Immature natural killer cell (primary cell): ENCODE measurements at regions not wholly inside any gene's neighbourhood (a gene's known extent, or its start where the extent isn't known, plus 50 kb on each side); places are given as distances from the start of the nearest gene placed in this dataset.

Source experiments
- DNase-seq, 3 donors: peaks; one replicate each; pipeline ENCODE4 v3.0.0; 2022; ENCODE audit warnings: mixed read lengths in 1 of 3
- H3K27ac Mint-ChIP-seq, 6 donors: one replicate each; pipeline ENCODE4 v1.8.0; 2020; ENCODE audit warnings: mixed read lengths in 6 of 6, mild to moderate bottlenecking in 5 of 6, inconsistent platforms in 4 of 6, moderate library complexity in 3 of 6
- H3K27me3 Mint-ChIP-seq, 3 donors: one replicate each; pipeline ENCODE4 v1.8.0; 2020 to 2021; ENCODE audit warnings: low read depth in 3 of 3, mild to moderate bottlenecking in 3 of 3, mixed read lengths in 3 of 3, moderate library complexity in 3 of 3, inconsistent platforms in 1 of 3
- H3K36me3 Mint-ChIP-seq, 3 donors: one replicate each; pipeline ENCODE4 v1.8.0; 2020; ENCODE audit warnings: mixed read lengths in 3 of 3, inconsistent platforms in 2 of 3, mild to moderate bottlenecking in 2 of 3
- H3K4me1 Mint-ChIP-seq, 2 donors: one replicate each; pipeline ENCODE4 v1.8.0; 2020; ENCODE audit warnings: inconsistent platforms in 2 of 2, mild to moderate bottlenecking in 2 of 2, mixed read lengths in 2 of 2, moderate library complexity in 1 of 2
- H3K4me3 Mint-ChIP-seq, 5 donors: one replicate each; pipeline ENCODE4 v1.8.0; 2020; ENCODE audit warnings: mild to moderate bottlenecking in 5 of 5, mixed read lengths in 5 of 5, inconsistent platforms in 3 of 5, moderate library complexity in 3 of 5
- H3K9me3 Mint-ChIP-seq, 6 donors: one replicate each; pipeline ENCODE4 v1.8.0; 2020; ENCODE audit warnings: mild to moderate bottlenecking in 6 of 6, mixed read lengths in 6 of 6, inconsistent platforms in 4 of 6, moderate library complexity in 3 of 6

GRCh38 chr7:110564246-110564645, 526.7 kb upstream of the LRRN3 start:
- H3K27ac Mint-ChIP-seq = no peak overlapping the region
- no peak overlapping the region for H3K4me3 Mint-ChIP-seq
- H3K4me1 Mint-ChIP-seq = no peaks in the 10 kb centered on the region
- H3K36me3 Mint-ChIP-seq = peaks cover 0 to 4% (median 0%) of the 10 kb centered on the region in 3 donors
- DNase-seq = no peak
- no peaks in the 10 kb centered on the region for H3K27me3 Mint-ChIP-seq
- peaks cover 6 to 26% (median 17%) of the 10 kb centered on the region in 6 donors for H3K9me3 Mint-ChIP-seq

- Mint-ChIP-seq H3K36me3 (peaks cover 0 to 4% (median 0%) of the 10 kb centered on the region in 3 donors), H3K27ac (no peak overlapping the region), H3K9me3 (peaks cover 7 to 43% (median 19%) of the 10 kb centered on the region in 6 donors), H3K4me1 (no peaks in the 10 kb centered on the region), H3K4me3 (no peak overlapping the region), H3K27me3 (no peaks in the 10 kb centered on the region)
- no peak for DNase-seq
These were observed 522.5 kb upstream of the LRRN3 start for GRCh38 chr7:110568388-110568787.

- no peaks in the 10 kb centered on the region for H3K4me1 Mint-ChIP-seq
These were observed 522.0 kb upstream of the LRRN3 start for GRCh38 chr7:110568932-110569331.

GRCh38 chr7:110569486-110570205, 521.3 kb upstream of the LRRN3 start:
- H3K27me3 Mint-ChIP-seq = no peaks in the 10 kb centered on the region
- H3K27ac Mint-ChIP-seq = no peak overlapping the region
- H3K36me3 Mint-ChIP-seq = peaks cover 0 to 4% (median 0%) of the 10 kb centered on the region in 3 donors
- H3K9me3 Mint-ChIP-seq = peaks cover 6 to 40% (median 13%) of the 10 kb centered on the region in 6 donors
- no peak overlapping the region for H3K4me3 Mint-ChIP-seq
- DNase-seq = no peak
- H3K4me1 Mint-ChIP-seq = no peaks in the 10 kb centered on the region

More at GRCh38 chr7:110568932-110569331, 522.0 kb upstream of the LRRN3 start:
- Mint-ChIP-seq H3K4me3 (no peak overlapping the region), H3K9me3 (peaks cover 6 to 40% (median 17%) of the 10 kb centered on the region in 6 donors), H3K36me3 (peaks cover 0 to 4% (median 0%) of the 10 kb centered on the region in 3 donors), H3K27me3 (no peaks in the 10 kb centered on the region), H3K27ac (no peak overlapping the region)
- no peak for DNase-seq

- peaks cover 0 to 30% (median 10%) of the 10 kb centered on the region in 6 donors for H3K9me3 Mint-ChIP-seq
- H3K4me1 Mint-ChIP-seq = no peaks in the 10 kb centered on the region
- DNase-seq = no peak
- no peaks in the 10 kb centered on the region for H3K27me3 Mint-ChIP-seq
- H3K36me3 Mint-ChIP-seq = no peaks in the 10 kb centered on the region
- H3K27ac Mint-ChIP-seq = no peak overlapping the region
- no peak overlapping the region for H3K4me3 Mint-ChIP-seq
These were observed 516.9 kb upstream of the LRRN3 start for GRCh38 chr7:110573862-110574528.

- peaks cover 2 to 14% (median 10%) of the 10 kb centered on the region in 6 donors for H3K9me3 Mint-ChIP-seq
- H3K4me3 Mint-ChIP-seq = no peak overlapping the region
- no peaks in the 10 kb centered on the region for H3K36me3 Mint-ChIP-seq
- no peak for DNase-seq
- peaks cover 0 to 3% (median 0%) of the 10 kb centered on the region in 3 donors for H3K27me3 Mint-ChIP-seq
- no peaks in the 10 kb centered on the region for H3K4me1 Mint-ChIP-seq
- H3K27ac Mint-ChIP-seq = no peak overlapping the region
These were observed 503.6 kb upstream of the LRRN3 start for GRCh38 chr7:110587294-110587693.

- DNase-seq = no peak
- Mint-ChIP-seq H3K27ac (no peak overlapping the region), H3K4me3 (no peak overlapping the region), H3K4me1 (no peaks in the 10 kb centered on the region), H3K9me3 (peaks cover 2 to 18% (median 9%) of the 10 kb centered on the region in 6 donors), H3K36me3 (no peaks in the 10 kb centered on the region), H3K27me3 (peaks cover 0 to 3% (median 0%) of the 10 kb centered on the region in 3 donors)
These were observed 500.5 kb upstream of the LRRN3 start for GRCh38 chr7:110590415-110590814.

GRCh38 chr7:110591341-110591740, 499.6 kb upstream of the LRRN3 start:
- no peaks in the 10 kb centered on the region for H3K36me3 Mint-ChIP-seq
- H3K27ac Mint-ChIP-seq = no peak overlapping the region
- peaks cover 0 to 3% (median 0%) of the 10 kb centered on the region in 3 donors for H3K27me3 Mint-ChIP-seq
- no peaks in the 10 kb centered on the region for H3K4me1 Mint-ChIP-seq
- DNase-seq = no peak
- H3K9me3 Mint-ChIP-seq = peaks cover 5 to 24% (median 11%) of the 10 kb centered on the region in 6 donors
- H3K4me3 Mint-ChIP-seq = no peak overlapping the region

GRCh38 chr7:110592557-110592956, 498.4 kb upstream of the LRRN3 start:
- peaks cover 0 to 3% (median 0%) of the 10 kb centered on the region in 3 donors for H3K27me3 Mint-ChIP-seq
- H3K4me3 Mint-ChIP-seq = no peak overlapping the region
- H3K4me1 Mint-ChIP-seq = no peaks in the 10 kb centered on the region
- peaks cover 3 to 24% (median 10%) of the 10 kb centered on the region in 6 donors for H3K9me3 Mint-ChIP-seq
- no peak overlapping the region for H3K27ac Mint-ChIP-seq
- H3K36me3 Mint-ChIP-seq = no peaks in the 10 kb centered on the region
- no peak for DNase-seq

GRCh38 chr7:110593355-110593754, 497.6 kb upstream of the LRRN3 start:
- peaks cover 0 to 3% (median 0%) of the 10 kb centered on the region in 3 donors for H3K27me3 Mint-ChIP-seq
- no peaks in the 10 kb centered on the region for H3K36me3 Mint-ChIP-seq
- no peak for DNase-seq
- H3K4me3 Mint-ChIP-seq = no peak overlapping the region
- no peak overlapping the region for H3K27ac Mint-ChIP-seq
- H3K9me3 Mint-ChIP-seq = peaks cover 3 to 21% (median 10%) of the 10 kb centered on the region in 6 donors
- H3K4me1 Mint-ChIP-seq = no peaks in the 10 kb centered on the region

GRCh38 chr7:110595694-110596093, 495.2 kb upstream of the LRRN3 start:
- no peaks in the 10 kb centered on the region for H3K27me3 Mint-ChIP-seq
- H3K4me1 Mint-ChIP-seq = no peaks in the 10 kb centered on the region
- peaks cover 8 to 41% (median 11%) of the 10 kb centered on the region in 6 donors for H3K9me3 Mint-ChIP-seq
- H3K4me3 Mint-ChIP-seq = no peak overlapping the region
- H3K27ac Mint-ChIP-seq = no peak overlapping the region
- DNase-seq = no peak
- no peaks in the 10 kb centered on the region for H3K36me3 Mint-ChIP-seq

GRCh38 chr7:110600956-110601355, 490.0 kb upstream of the LRRN3 start:
- H3K9me3 Mint-ChIP-seq = peaks cover 12 to 57% (median 24%) of the 10 kb centered on the region in 6 donors
- H3K4me3 Mint-ChIP-seq = no peak overlapping the region
- no peak for DNase-seq
- no peaks in the 10 kb centered on the region for H3K27me3 Mint-ChIP-seq
- H3K4me1 Mint-ChIP-seq = no peaks in the 10 kb centered on the region
- no peaks in the 10 kb centered on the region for H3K36me3 Mint-ChIP-seq
- H3K27ac Mint-ChIP-seq = no peak overlapping the region

GRCh38 chr7:110601710-110602109, 489.2 kb upstream of the LRRN3 start:
- no peaks in the 10 kb centered on the region for H3K4me1 Mint-ChIP-seq
- no peaks in the 10 kb centered on the region for H3K27me3 Mint-ChIP-seq

GRCh38 chr7:110604206-110604605, 486.7 kb upstream of the LRRN3 start:
- Mint-ChIP-seq H3K9me3 (peaks cover 14 to 50% (median 24%) of the 10 kb centered on the region in 6 donors), H3K4me1 (no peaks in the 10 kb centered on the region), H3K27me3 (peaks cover 0 to 2% (median 0%) of the 10 kb centered on the region in 3 donors), H3K27ac (no peak overlapping the region), H3K4me3 (no peak overlapping the region), H3K36me3 (peaks cover 0 to 3% (median 0%) of the 10 kb centered on the region in 3 donors)
- no peak for DNase-seq

More at GRCh38 chr7:110601710-110602109, 489.2 kb upstream of the LRRN3 start:
- no peak for DNase-seq
- no peak overlapping the region for H3K4me3 Mint-ChIP-seq
- no peaks in the 10 kb centered on the region for H3K36me3 Mint-ChIP-seq
- H3K9me3 Mint-ChIP-seq = peaks cover 12 to 53% (median 24%) of the 10 kb centered on the region in 6 donors
- H3K27ac Mint-ChIP-seq = no peak overlapping the region
